ENCODE measurements at regions not wholly inside any gene's neighbourhood (a gene's known extent, or its start where the extent isn't known, plus 50 kb on each side); places are given as distances from the start of the nearest gene placed in this dataset.

GRCh38 chr17:73749337-73749823 lies 105.1 kb upstream of the SDK2 start:
- no peak for TF ChIP-seq CTCF (IDR thresholded peaks at IDR 0.05)
- TF ChIP-seq ESRRA (CRISPR knock-in tag; IDR thresholded peaks at IDR 0.05; ENCODE audit: borderline replicate concordance): no peak
- no peak for TF ChIP-seq ZBTB21 (CRISPR knock-in tag; IDR thresholded peaks at IDR 0.05; ENCODE audit: borderline replicate concordance)
- no peak for TF ChIP-seq ATF3 (CRISPR knock-in tag; conservative IDR thresholded peaks at IDR 0.05)
- TF ChIP-seq RELA (CRISPR knock-in tag; IDR thresholded peaks at IDR 0.05; ENCODE audit: borderline replicate concordance): no peak
